ENCODE measurements at regions not wholly inside any gene's neighbourhood (a gene's known extent, or its start where the extent isn't known, plus 50 kb on each side); places are given as distances from the start of the nearest gene placed in this dataset.

DNA sequence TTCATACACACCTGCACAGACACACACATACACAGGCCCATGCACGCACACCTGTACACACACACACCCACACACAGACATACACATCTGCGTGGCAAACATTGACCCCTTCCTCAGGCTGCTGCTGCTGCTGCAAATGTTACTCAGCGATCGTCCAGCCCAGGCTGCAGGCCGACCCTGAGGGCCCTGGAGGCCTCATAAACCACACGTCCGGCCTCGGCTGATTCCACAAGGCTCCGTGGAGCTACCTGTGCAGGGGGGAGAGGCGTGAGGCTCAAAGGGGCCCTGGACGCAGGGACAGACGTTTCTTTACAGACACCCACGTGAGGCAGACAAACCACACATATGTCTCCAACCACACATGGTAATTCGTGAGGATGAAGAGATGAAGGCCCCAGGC is 53.9 kb upstream of the PPP2R3B start:
- H3K36me3 ChIP-seq (ENCODE audit: control insufficient read depth, low read length) = no peaks in the 10 kb centered on the region
- H3F3A ChIP-seq (ENCODE audit: control insufficient read depth, insufficient read depth) = peaks cover 5% of the 10 kb centered on the region; the same call in 1 of the 2 replicates
- no peaks in the 10 kb centered on the region for H3K9me2 ChIP-seq (replicated peaks; ENCODE audit: control insufficient read depth, low read length)
- no peak overlapping the region for H3K27ac ChIP-seq (ENCODE audit: low read depth, low read length)
- no peaks in the 10 kb centered on the region for H3K4me1 ChIP-seq (ENCODE audit: control insufficient read depth, low read length)
- no peaks in the 10 kb centered on the region for H3K27me3 ChIP-seq (ENCODE audit: control insufficient read depth, low read length)
- H3K79me2 ChIP-seq (ENCODE audit: control insufficient read depth, low read length) = no peaks in the 10 kb centered on the region
- no peak overlapping the region for H3K4me3 ChIP-seq (ENCODE audit: low read length)
- H3K4me2 ChIP-seq (ENCODE audit: low read length) = no peak overlapping the region
- H3K9me3 ChIP-seq (ENCODE audit: control insufficient read depth, insufficient read depth, low read length) = peaks cover 6% of the 10 kb centered on the region; the same call in 1 of the 2 replicates
- no peak for TF ChIP-seq EZH2phosphoT487 (IDR thresholded peaks at IDR 0.05; ENCODE audit: borderline replicate concordance, low read length)
- TF ChIP-seq, protein P1, sequence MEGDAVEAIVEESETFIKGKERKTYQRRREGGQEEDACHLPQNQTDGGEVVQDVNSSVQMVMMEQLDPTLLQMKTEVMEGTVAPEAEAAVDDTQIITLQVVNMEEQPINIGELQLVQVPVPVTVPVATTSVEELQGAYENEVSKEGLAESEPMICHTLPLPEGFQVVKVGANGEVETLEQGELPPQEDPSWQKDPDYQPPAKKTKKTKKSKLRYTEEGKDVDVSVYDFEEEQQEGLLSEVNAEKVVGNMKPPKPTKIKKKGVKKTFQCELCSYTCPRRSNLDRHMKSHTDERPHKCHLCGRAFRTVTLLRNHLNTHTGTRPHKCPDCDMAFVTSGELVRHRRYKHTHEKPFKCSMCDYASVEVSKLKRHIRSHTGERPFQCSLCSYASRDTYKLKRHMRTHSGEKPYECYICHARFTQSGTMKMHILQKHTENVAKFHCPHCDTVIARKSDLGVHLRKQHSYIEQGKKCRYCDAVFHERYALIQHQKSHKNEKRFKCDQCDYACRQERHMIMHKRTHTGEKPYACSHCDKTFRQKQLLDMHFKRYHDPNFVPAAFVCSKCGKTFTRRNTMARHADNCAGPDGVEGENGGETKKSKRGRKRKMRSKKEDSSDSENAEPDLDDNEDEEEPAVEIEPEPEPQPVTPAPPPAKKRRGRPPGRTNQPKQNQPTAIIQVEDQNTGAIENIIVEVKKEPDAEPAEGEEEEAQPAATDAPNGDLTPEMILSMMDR (IDR thresholded peaks at IDR 0.05; ENCODE audit: low read depth, low read length, poor library complexity, severe bottlenecking) = no peak
- H4K20me1 ChIP-seq (ENCODE audit: control insufficient read depth, insufficient read depth, low read depth, low read length) = no peaks in the 10 kb centered on the region

DNA sequence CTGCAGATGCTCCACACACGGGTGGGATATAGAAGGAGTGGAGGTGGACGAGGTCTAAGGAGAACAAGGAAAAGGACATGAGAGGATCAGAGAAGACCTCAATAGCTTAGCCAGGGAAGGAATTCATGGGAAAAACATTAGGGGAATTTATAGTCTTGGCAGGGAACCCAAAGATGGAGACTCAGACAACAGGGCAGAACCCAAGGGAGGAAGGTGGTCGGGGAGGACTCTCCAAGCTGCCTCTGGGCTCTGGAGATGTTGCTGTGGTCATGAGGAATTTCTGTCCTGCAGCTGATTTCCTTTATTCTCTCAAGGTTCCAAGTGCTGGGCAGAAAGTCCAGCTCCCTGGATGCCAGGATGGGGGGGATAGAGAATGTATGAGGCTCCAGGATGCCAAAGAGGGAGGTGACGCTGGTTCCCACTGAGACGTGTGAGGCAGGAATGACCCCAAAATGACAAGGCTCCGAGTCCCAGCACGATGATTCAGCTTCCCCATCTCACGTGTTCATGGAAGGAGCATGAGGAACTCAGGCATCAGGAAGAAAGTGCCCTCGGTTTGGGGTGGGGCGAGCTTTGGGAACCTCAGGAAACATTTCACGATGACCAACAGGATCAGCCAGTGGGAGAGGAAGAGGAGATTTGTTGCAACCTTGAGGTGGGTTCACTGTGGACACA is 57.0 kb upstream of the PPP2R3B start:
- Histone ChIP-seq H3K4me1 (ENCODE audit: control insufficient read depth, low read length) (no peaks in the 10 kb centered on the region), H3K9me2 (replicated peaks; ENCODE audit: control insufficient read depth, low read length) (no peaks in the 10 kb centered on the region), H3K4me2 (ENCODE audit: low read length) (no peak overlapping the region), H3K4me3 (ENCODE audit: low read length) (no peak overlapping the region), H4K20me1 (ENCODE audit: control insufficient read depth, insufficient read depth, low read depth, low read length) (no peaks in the 10 kb centered on the region), H3K9me3 (ENCODE audit: control insufficient read depth, insufficient read depth, low read length) (peaks cover 3% of the 10 kb centered on the region; the same call in 1 of the 2 replicates), H3K27ac (ENCODE audit: low read depth, low read length) (no peak overlapping the region), H3F3A (ENCODE audit: control insufficient read depth, insufficient read depth) (no peaks in the 10 kb centered on the region), H3K79me2 (ENCODE audit: control insufficient read depth, low read length) (no peaks in the 10 kb centered on the region), H3K36me3 (ENCODE audit: control insufficient read depth, low read length) (no peaks in the 10 kb centered on the region), H3K27me3 (ENCODE audit: control insufficient read depth, low read length) (no peaks in the 10 kb centered on the region)
- no peak for TF ChIP-seq EZH2phosphoT487 (IDR thresholded peaks at IDR 0.05; ENCODE audit: borderline replicate concordance, low read length)
- TF ChIP-seq, protein P1 (IDR thresholded peaks at IDR 0.05; ENCODE audit: low read depth, low read length, poor library complexity, severe bottlenecking) = no peak

DNA sequence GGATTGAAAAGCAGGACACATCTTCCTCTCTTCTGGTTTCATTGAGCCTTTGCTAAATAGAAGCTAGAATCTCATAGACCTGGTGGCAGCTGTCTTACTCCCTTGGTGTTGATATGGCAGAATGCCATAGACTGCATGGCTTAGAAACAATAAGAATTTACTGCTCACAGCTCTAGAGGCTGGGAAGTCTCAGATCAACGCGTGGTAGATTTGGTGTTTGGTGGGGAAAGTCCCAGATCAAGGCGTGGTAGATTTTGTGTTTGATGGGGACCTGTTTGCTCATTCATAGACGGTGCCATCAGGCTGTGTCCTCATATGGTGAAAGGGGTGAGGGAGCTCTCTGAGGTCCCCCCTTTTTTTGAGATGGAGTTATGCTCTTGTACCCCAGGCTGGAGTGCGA is 57.6 kb upstream of the PPP2R3B start:
- TF ChIP-seq EZH2phosphoT487 (IDR thresholded peaks at IDR 0.05; ENCODE audit: borderline replicate concordance, low read length) = no peak
- TF ChIP-seq, protein P1 (IDR thresholded peaks at IDR 0.05; ENCODE audit: low read depth, low read length, poor library complexity, severe bottlenecking) = no peak
- H3K4me2 ChIP-seq (ENCODE audit: low read length) = no peak overlapping the region
- H3K79me2 ChIP-seq (ENCODE audit: control insufficient read depth, low read length) = no peaks in the 10 kb centered on the region
- peaks cover 3% of the 10 kb centered on the region; the same call in 1 of the 2 replicates for H3K9me3 ChIP-seq (ENCODE audit: control insufficient read depth, insufficient read depth, low read length)
- H4K20me1 ChIP-seq (ENCODE audit: control insufficient read depth, insufficient read depth, low read depth, low read length) = no peaks in the 10 kb centered on the region
- H3K27me3 ChIP-seq (ENCODE audit: control insufficient read depth, low read length) = no peaks in the 10 kb centered on the region
- no peaks in the 10 kb centered on the region for H3K4me1 ChIP-seq (ENCODE audit: control insufficient read depth, low read length)
- H3K9me2 ChIP-seq (replicated peaks; ENCODE audit: control insufficient read depth, low read length) = no peaks in the 10 kb centered on the region
- no peak overlapping the region for H3K27ac ChIP-seq (ENCODE audit: low read depth, low read length)
- H3F3A ChIP-seq (ENCODE audit: control insufficient read depth, insufficient read depth) = no peaks in the 10 kb centered on the region
- H3K36me3 ChIP-seq (ENCODE audit: control insufficient read depth, low read length) = no peaks in the 10 kb centered on the region
- H3K4me3 ChIP-seq (ENCODE audit: low read length) = no peak overlapping the region
